HepG2 (cell line): ENCODE measurements at regions not wholly inside any gene's neighbourhood (a gene's known extent, or its start where the extent isn't known, plus 50 kb on each side); places are given as distances from the start of the nearest gene placed in this dataset.

Source experiments
- ZBTB7A ChIP-seq: sonication (generic); formaldehyde crosslinking; IDR thresholded peaks from 2 replicates; pipeline ENCODE4 v1.8.0; 2022; ENCODE audit warnings: mild to moderate bottlenecking, missing genetic modification reagents
- TF ChIP-seq, protein P1 (sequence below): sonication (generic); formaldehyde crosslinking; IDR thresholded peaks from 2 replicates; pipeline ENCODE4 v1.4.0; 2020; ENCODE audit warnings: missing genetic modification reagents

DNA sequence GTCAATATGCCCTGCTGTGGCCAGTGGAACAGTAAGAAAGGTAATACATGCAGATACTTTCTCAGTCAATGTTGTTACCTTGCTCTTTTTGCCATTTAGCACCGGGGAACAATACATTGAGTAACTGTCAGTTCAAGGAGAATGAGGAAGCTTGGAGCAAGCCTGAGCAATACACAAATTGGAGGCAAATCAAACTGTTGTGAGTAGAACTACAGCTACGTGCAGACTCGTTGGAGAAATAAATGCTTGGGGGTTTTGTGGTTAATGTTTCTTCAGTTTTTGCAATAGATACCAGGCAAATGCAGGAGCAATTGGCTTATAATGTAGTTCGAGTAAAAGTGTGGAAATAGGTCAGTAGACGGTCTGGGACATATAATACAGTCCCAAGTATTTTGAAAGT is 587.3 kb upstream of the ROBO1 start:
- TF ChIP-seq ZBTB7A (CRISPR knock-in tag), result no peak
- TF ChIP-seq, protein P1, sequence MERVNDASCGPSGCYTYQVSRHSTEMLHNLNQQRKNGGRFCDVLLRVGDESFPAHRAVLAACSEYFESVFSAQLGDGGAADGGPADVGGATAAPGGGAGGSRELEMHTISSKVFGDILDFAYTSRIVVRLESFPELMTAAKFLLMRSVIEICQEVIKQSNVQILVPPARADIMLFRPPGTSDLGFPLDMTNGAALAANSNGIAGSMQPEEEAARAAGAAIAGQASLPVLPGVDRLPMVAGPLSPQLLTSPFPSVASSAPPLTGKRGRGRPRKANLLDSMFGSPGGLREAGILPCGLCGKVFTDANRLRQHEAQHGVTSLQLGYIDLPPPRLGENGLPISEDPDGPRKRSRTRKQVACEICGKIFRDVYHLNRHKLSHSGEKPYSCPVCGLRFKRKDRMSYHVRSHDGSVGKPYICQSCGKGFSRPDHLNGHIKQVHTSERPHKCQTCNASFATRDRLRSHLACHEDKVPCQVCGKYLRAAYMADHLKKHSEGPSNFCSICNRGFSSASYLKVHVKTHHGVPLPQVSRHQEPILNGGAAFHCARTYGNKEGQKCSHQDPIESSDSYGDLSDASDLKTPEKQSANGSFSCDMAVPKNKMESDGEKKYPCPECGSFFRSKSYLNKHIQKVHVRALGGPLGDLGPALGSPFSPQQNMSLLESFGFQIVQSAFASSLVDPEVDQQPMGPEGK (CRISPR knock-in tag), result no peak
